Fibroblast of lung (primary cell): ENCODE measurements at regions not wholly inside any gene's neighbourhood (a gene's known extent, or its start where the extent isn't known, plus 50 kb on each side); places are given as distances from the start of the nearest gene placed in this dataset.
A peak's percentile ranks its signal among the peaks of the same experiment; 100 is the strongest.

Source experiments
- DNase-seq, 2 donors: peaks; one replicate each; pipeline versions ENCODE4 v3.0.0 to v3.0.0-alpha.2; 2010; ENCODE audit warnings: low read depth in 2 of 2
- H2AFZ ChIP-seq: 2 replicates; pipeline ENCODE4 v1.5.1; 2012; ENCODE audit warnings: low read length, control low read depth, inconsistent platforms
- H3K27ac ChIP-seq: 2 replicates; pipeline ENCODE4 v1.5.1; 2011; ENCODE audit warnings: low read length, control low read depth; ENCODE audit not compliant: insufficient read depth
- H3K27me3 ChIP-seq: 2 replicates; pipeline ENCODE4 v1.5.1; 2011; ENCODE audit warnings: mild to moderate bottlenecking, low read length; ENCODE audit not compliant: control insufficient read depth, insufficient read depth
- H3K36me3 ChIP-seq: 2 replicates; pipeline ENCODE4 v1.5.1; 2011; ENCODE audit warnings: low read length; ENCODE audit not compliant: control insufficient read depth, insufficient read depth
- H3K4me1 ChIP-seq: 2 replicates; pipeline ENCODE4 v1.5.1; 2011; ENCODE audit warnings: low read length; ENCODE audit not compliant: control insufficient read depth, insufficient read depth; ENCODE audit errors: extremely low read depth
- H3K4me2 ChIP-seq: 2 replicates; pipeline ENCODE4 v1.5.1; 2011; ENCODE audit warnings: low read length, control low read depth; ENCODE audit not compliant: insufficient read depth; ENCODE audit errors: extremely low read depth
- H3K4me3 ChIP-seq, 4 experiments: fragments of 200-600 bp in 1 of 4; sonication (generic) in 1 of 4; replicated peaks in 1 of 4; 2 replicates each; pipeline ENCODE4 v1.5.1; 2011 to 2016; ENCODE audit warnings: low read length in 4 of 4, low read depth in 3 of 4, mild to moderate bottlenecking in 3 of 4, control low read depth in 2 of 4, inconsistent platforms in 1 of 4, mixed read lengths in 1 of 4; ENCODE audit not compliant: insufficient read depth in 1 of 4; ENCODE audit errors: control extremely low read depth in 1 of 4
- H3K79me2 ChIP-seq: 2 replicates; pipeline ENCODE4 v1.5.1; 2012; ENCODE audit warnings: mild to moderate bottlenecking, low read length, inconsistent platforms; ENCODE audit not compliant: control insufficient read depth, insufficient read depth
- H3K9ac ChIP-seq: 2 replicates; pipeline ENCODE4 v1.5.1; 2011; ENCODE audit warnings: mild to moderate bottlenecking, low read length, control low read depth; ENCODE audit not compliant: insufficient read depth
- H3K9me3 ChIP-seq: 2 replicates; pipeline ENCODE4 v1.5.1; 2012; ENCODE audit warnings: low read depth, low read length; ENCODE audit not compliant: control insufficient read depth, insufficient read depth
- H4K20me1 ChIP-seq: 2 replicates; pipeline ENCODE4 v1.5.1; 2011; ENCODE audit warnings: low read length; ENCODE audit not compliant: control insufficient read depth, insufficient read depth; ENCODE audit errors: extremely low read depth
- CTCF ChIP-seq, 2 donors: IDR thresholded peaks in 1 of 2; conservative IDR thresholded peaks in 1 of 2; 1 replicate in 1 of 2; 2 replicates in 1 of 2; pipeline ENCODE4 v1.5.1; 2011 to 2012; ENCODE audit warnings: low read length in 2 of 2, control low read depth in 1 of 2, inconsistent platforms in 1 of 2, low read depth in 1 of 2, mild to moderate bottlenecking in 1 of 2
- EZH2 ChIP-seq: IDR thresholded peaks from 2 replicates; pipeline ENCODE4 v1.5.1; 2012; ENCODE audit warnings: low read length, control low read depth, mild to moderate bottlenecking; ENCODE audit errors: missing control alignments

GRCh38 chr10:10273661-10274060 lies 744.0 kb upstream of the CELF2 start:
- Histone ChIP-seq H3K27ac (no peak overlapping the region), H3K36me3 (no peaks in the 10 kb centered on the region), H3K4me2 (no peak overlapping the region), H3K9ac (no peak overlapping the region), H3K4me1 (no peaks in the 10 kb centered on the region), H4K20me1 (no peaks in the 10 kb centered on the region), H3K79me2 (no peaks in the 10 kb centered on the region), H3K27me3 (no peaks in the 10 kb centered on the region), H2AFZ (no peak overlapping the region), H3K9me3 (no peaks in the 10 kb centered on the region), H3K4me3 (no peak overlapping the region)
- no peak for TF ChIP-seq CTCF (conservative IDR thresholded peaks at IDR 0.05 in 1 of 2, IDR thresholded peaks at IDR 0.05 in 1 of 2; ENCODE audit: low read depth in 1 of 2, low read length in 2 of 2)
- no peak for TF ChIP-seq EZH2
- DNase-seq = no peak

GRCh38 chr10:10279906-10280305 lies 737.8 kb upstream of the CELF2 start:
- Histone ChIP-seq H3K4me2 (no peak overlapping the region), H3K4me1 (no peaks in the 10 kb centered on the region), H3K9ac (no peak overlapping the region), H3K4me3 (no peak overlapping the region), H3K27ac (no peak overlapping the region), H2AFZ (no peak overlapping the region), H3K27me3 (no peaks in the 10 kb centered on the region), H3K79me2 (no peaks in the 10 kb centered on the region), H3K9me3 (no peaks in the 10 kb centered on the region), H3K36me3 (no peaks in the 10 kb centered on the region), H4K20me1 (no peaks in the 10 kb centered on the region)
- no peak for TF ChIP-seq CTCF (conservative IDR thresholded peaks at IDR 0.05 in 1 of 2, IDR thresholded peaks at IDR 0.05 in 1 of 2; ENCODE audit: low read depth in 1 of 2, low read length in 2 of 2)
- no peak for TF ChIP-seq EZH2
- DNase-seq = peak in 1 of 2 donors; percentile 14

- Histone ChIP-seq H3K9me3 (no peaks in the 10 kb centered on the region), H3K27me3 (no peaks in the 10 kb centered on the region), H4K20me1 (no peaks in the 10 kb centered on the region), H3K4me2 (no peak overlapping the region), H3K4me3 (no peak overlapping the region), H3K36me3 (no peaks in the 10 kb centered on the region), H3K27ac (no peak overlapping the region), H3K79me2 (no peaks in the 10 kb centered on the region), H2AFZ (no peak overlapping the region), H3K9ac (no peak overlapping the region), H3K4me1 (no peaks in the 10 kb centered on the region)
- DNase-seq = no peak
- TF ChIP-seq CTCF (conservative IDR thresholded peaks at IDR 0.05 in 1 of 2, IDR thresholded peaks at IDR 0.05 in 1 of 2; ENCODE audit: low read depth in 1 of 2, low read length in 2 of 2) (no peak), EZH2 (no peak)
Measured at GRCh38 chr10:10292501-10292900, 725.2 kb upstream of the CELF2 start.
